LNCAP (cell line): ENCODE measurements at regions not wholly inside any gene's neighbourhood (a gene's known extent, or its start where the extent isn't known, plus 50 kb on each side); places are given as distances from the start of the nearest gene placed in this dataset.
"Not testable (repeated sequence)": the region's sequence is repeated elsewhere in the genome, so short reads cannot be mapped to it uniquely, and the experiment has no call there.

ENCODE experiments used
- CTCF ChIP-seq: fragments of 450-650 bp; IDR thresholded peaks from 2 replicates; pipeline ENCODE4 v1.5.1; 2017; ENCODE audit warnings: mild to moderate bottlenecking

DNA sequence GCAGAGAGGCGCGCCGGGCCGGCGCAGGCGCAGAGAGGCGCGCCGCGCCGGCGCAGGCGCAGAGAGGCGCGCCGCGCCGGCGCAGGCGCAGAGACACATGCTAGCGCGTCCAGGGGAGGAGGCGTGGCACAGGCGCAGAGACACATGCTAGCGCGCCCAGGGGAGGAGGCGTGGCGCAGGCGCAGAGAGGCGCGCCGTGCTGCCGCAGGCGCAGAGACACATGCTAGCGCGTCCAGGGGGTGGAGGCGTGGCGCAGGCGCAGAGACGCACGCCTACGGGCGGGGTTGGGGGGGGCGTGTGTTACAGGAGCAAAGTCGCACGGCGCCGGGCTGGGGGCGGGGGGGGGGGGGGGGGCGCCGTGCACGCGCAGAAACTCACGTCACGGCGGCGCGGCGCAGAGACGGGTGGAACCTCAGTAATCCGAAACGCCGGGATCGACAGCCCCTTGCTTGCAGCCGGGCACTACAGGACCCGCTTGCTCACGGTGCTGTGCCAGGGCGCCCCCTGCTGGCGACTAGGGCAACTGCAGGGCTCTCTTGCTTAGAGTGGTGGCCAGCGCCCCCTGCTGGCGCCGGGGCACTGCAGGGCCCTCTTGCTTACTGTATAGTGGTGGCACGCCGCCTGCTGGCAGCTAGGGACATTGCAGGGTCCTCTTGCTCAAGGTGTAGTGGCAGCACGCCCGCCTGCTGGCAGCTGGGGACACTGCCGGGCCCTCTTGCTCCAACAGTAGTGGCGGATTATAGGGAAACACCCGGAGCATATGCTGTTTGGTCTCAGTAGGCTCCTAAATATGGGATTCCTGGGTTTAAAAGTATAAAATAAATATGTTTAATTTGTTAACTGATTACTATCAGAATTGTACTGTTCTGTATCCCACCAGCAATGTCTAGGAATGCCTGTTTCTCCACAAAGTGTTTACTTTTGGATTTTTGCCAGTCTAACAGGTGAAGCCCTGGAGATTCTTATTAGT is 269.9 kb downstream of the OR4F29 start:
- peak; percentile 35; the same call in 1 of the 2 replicates for TF ChIP-seq CTCF

DNA sequence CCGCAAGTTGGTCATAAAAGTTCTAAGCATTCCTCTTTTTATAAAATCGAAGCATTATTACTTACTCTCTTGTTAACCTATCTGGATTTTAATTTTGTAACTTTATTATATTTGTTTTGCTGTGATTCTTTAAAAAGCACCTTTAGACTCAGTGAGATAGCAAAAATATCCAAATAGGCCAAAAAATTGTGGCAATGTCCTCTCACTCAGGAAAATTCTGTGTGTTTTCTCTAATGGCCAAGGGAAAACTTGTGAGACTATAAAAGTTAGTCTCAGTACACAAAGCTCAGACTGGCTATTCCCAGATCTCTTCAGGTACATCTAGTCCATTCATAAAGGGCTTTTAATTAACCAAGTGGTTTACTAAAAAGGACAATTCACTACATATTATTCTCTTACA is 386.4 kb downstream of the OR4F29 start, which contains the start of gene OR4F5:
Gene OR4F5 (plus strand): TSS at position 301 of the 400 bp plus-strand sequence.
- not testable (repeated sequence) for TF ChIP-seq CTCF
